Lung (tissue), 11 donors: ENCODE measurements at regions not wholly inside any gene's neighbourhood (a gene's known extent, or its start where the extent isn't known, plus 50 kb on each side); places are given as distances from the start of the nearest gene placed in this dataset.

Experiments used
- ATAC-seq: fragments of 200-7000 bp; cut with Tn5 transposase; one replicate; pipeline ENCODE4 v1.9.1; 2020; ENCODE audit warnings: moderate number of reproducible peaks; ENCODE audit not compliant: insufficient read depth, low FRiP score
- DNase-seq, 3 donors: peaks; one replicate each; pipeline ENCODE4 v3.0.0-alpha.2; 2013 to 2017
- H3K27ac ChIP-seq, 2 donors: one replicate each; pipeline ENCODE4 v1.5.1; 2013; ENCODE audit warnings: mild to moderate bottlenecking in 2 of 2, moderate library complexity in 2 of 2, control low read depth in 1 of 2, inconsistent platforms in 1 of 2, low read depth in 1 of 2, low read length in 1 of 2
- H3K27me3 ChIP-seq, 3 donors: one replicate each; pipeline ENCODE4 v1.5.1; 2013; ENCODE audit warnings: low read length in 2 of 3; ENCODE audit not compliant: control insufficient read depth in 3 of 3, insufficient read depth in 3 of 3
- H3K36me3 ChIP-seq, 4 donors: one replicate each; pipeline ENCODE4 v1.5.1; 2013; ENCODE audit warnings: low read length in 4 of 4, mild to moderate bottlenecking in 1 of 4, moderate library complexity in 1 of 4; ENCODE audit not compliant: control insufficient read depth in 4 of 4, insufficient read depth in 4 of 4
- H3K4me1 ChIP-seq, 5 donors: one replicate each; pipeline ENCODE4 v1.5.1; 2013; ENCODE audit warnings: low read length in 5 of 5, mild to moderate bottlenecking in 2 of 5, moderate library complexity in 1 of 5; ENCODE audit not compliant: control insufficient read depth in 5 of 5, insufficient read depth in 5 of 5
- H3K4me3 ChIP-seq: one replicate; pipeline ENCODE4 v1.5.1; 2013; ENCODE audit warnings: mild to moderate bottlenecking, control low read depth, moderate library complexity
- H3K9ac ChIP-seq, 2 donors: one replicate each; pipeline ENCODE4 v1.5.1; 2013; ENCODE audit warnings: low read length in 2 of 2, control low read depth in 1 of 2; ENCODE audit not compliant: insufficient read depth in 1 of 2
- H3K9me3 ChIP-seq, 4 donors: one replicate each; pipeline ENCODE4 v1.5.1; 2013; ENCODE audit warnings: low read length in 3 of 4, mild to moderate bottlenecking in 1 of 4, moderate library complexity in 1 of 4; ENCODE audit not compliant: control insufficient read depth in 4 of 4, insufficient read depth in 3 of 4
- CTCF ChIP-seq: IDR thresholded peaks from 2 replicates; pipeline ENCODE4 v1.5.1; 2012; ENCODE audit warnings: mild to moderate bottlenecking; ENCODE audit errors: control extremely low read depth, extremely low read depth
- WGBS, 2 donors: extraction: QIAGEN DNeasy Blood & Tissue Kit; methylation state at CpG; one replicate each; pipeline ENCODE4 v1.1.7; 2013; 5-methylcytosine and 5-hydroxymethylcytosine counted together
- donor health status: control.
- donor health status: control.
- donor health status: Bipolar disorder and iron deficiency.
- donor health status: healthy.
- donor health status: DM: yes; HTN: yes; CAD: no.

GRCh38 chr1:60223158-60223557, 149.6 kb upstream of the C1orf87 start:
- Histone ChIP-seq H3K4me1 (peaks cover 0 to 9% (median 0%) of the 10 kb centered on the region in 5 donors), H3K36me3 (no peaks in the 10 kb centered on the region), H3K9me3 (no peaks in the 10 kb centered on the region), H3K9ac (no peak overlapping the region), H3K27me3 (no peaks in the 10 kb centered on the region), H3K4me3 (no peak overlapping the region), H3K27ac (no peak overlapping the region)
- ATAC-seq, result no peak
- peak in 1 of 3 donors; percentile 25 for DNase-seq
- TF ChIP-seq CTCF, result no peak
- WGBS, 2 donors, result 73 to 83% methylated on average over 5 of the region's 5 CpGs

- no peak overlapping the region for H3K27ac ChIP-seq
- DNase-seq (peak in 1 of 3 donors; percentile 12), ATAC-seq (no peak)
- H3K4me1 ChIP-seq, result peaks cover 0 to 9% (median 0%) of the 10 kb centered on the region in 5 donors
- no peaks in the 10 kb centered on the region for H3K9me3 ChIP-seq
- WGBS, 2 donors, result 78 to 85% methylated on average over 11 of the region's 11 CpGs
- H3K27me3 ChIP-seq, result no peaks in the 10 kb centered on the region
- H3K36me3 ChIP-seq, result no peaks in the 10 kb centered on the region
- no peak overlapping the region for H3K4me3 ChIP-seq
- no peak for TF ChIP-seq CTCF
- no peak overlapping the region for H3K9ac ChIP-seq
Observed at GRCh38 chr1:60222360-60223115, 149.0 kb upstream of the C1orf87 start.

GRCh38 chr1:60213253-60213652, 139.7 kb upstream of the C1orf87 start:
- no peak overlapping the region for H3K9ac ChIP-seq
- H3K27ac ChIP-seq, result no peak overlapping the region
- ATAC-seq (no peak), DNase-seq (no peak)
- no peak overlapping the region for H3K4me3 ChIP-seq
- no peak for TF ChIP-seq CTCF
- H3K36me3 ChIP-seq, result no peaks in the 10 kb centered on the region
- peaks cover 0 to 3% (median 0%) of the 10 kb centered on the region in 4 donors for H3K9me3 ChIP-seq
- no peaks in the 10 kb centered on the region for H3K4me1 ChIP-seq
- no peaks in the 10 kb centered on the region for H3K27me3 ChIP-seq
- 77 to 80% methylated on average over 5 of the region's 5 CpGs for WGBS, 2 donors

GRCh38 chr1:60196026-60196425, 122.5 kb upstream of the C1orf87 start:
- H3K36me3 ChIP-seq, result no peaks in the 10 kb centered on the region
- H3K9me3 ChIP-seq, result no peaks in the 10 kb centered on the region
- WGBS, 2 donors, result 86 to 95% methylated on average over 1 of the region's 1 CpG
- no peaks in the 10 kb centered on the region for H3K4me1 ChIP-seq
- no peak overlapping the region for H3K4me3 ChIP-seq
- ATAC-seq (no peak), DNase-seq (no peak)
- TF ChIP-seq CTCF, result no peak
- no peaks in the 10 kb centered on the region for H3K27me3 ChIP-seq
- H3K27ac ChIP-seq, result no peak overlapping the region
- H3K9ac ChIP-seq, result no peak overlapping the region
